GM12878 (cell line): ENCODE measurements at regions not wholly inside any gene's neighbourhood (a gene's known extent, or its start where the extent isn't known, plus 50 kb on each side); places are given as distances from the start of the nearest gene placed in this dataset.

Experiments used
- ATAC-seq: fragments of 200-7000 bp; cut with Tn5 transposase; 3 replicates; pipeline ENCODE4 v1.9.1; 2020; ENCODE audit warnings: mild to moderate bottlenecking, moderate library complexity
- BruUV-seq: library from RNA; stranded (reverse); fragments of 400-500 nt; replicated peaks from 2 replicates; lab custom pipeline; 2021; lab: Mats Ljungman, UMichigan
- CTCF ChIA-PET: fragments of 300-600 bp; sonication (Branson Sonifier 250); formaldehyde crosslinking; extraction: SDS; loops from one replicate; lab custom pipeline; 2021; ENCODE audit warnings: inconsistent platforms; lab: Yijun Ruan, JAX
- POLR2A ChIA-PET: fragments of 350-600 bp; formaldehyde crosslinking; extraction: SDS; loops from one replicate; lab custom pipeline; 2021; ENCODE audit warnings: inconsistent platforms; lab: Charles Lee
- RAD21 ChIA-PET: fragments of 300-600 bp; sonication (Branson Sonifier 250); formaldehyde crosslinking; loops from one replicate; lab custom pipeline; 2023; ENCODE audit warnings: antibody characterized with exemption; ENCODE audit not compliant: unreplicated experiment; lab: Charles Lee
- SMC1A ChIA-PET: fragments of 300-600 bp; sonication (Branson Sonifier 250); formaldehyde crosslinking; loops from one replicate; lab custom pipeline; 2023; ENCODE audit not compliant: unreplicated experiment, uncharacterized antibody; lab: Charles Lee
- DNase-seq: peaks from one replicate; pipeline ENCODE4 v3.0.0-alpha.2; 2011; ENCODE audit warnings: low read depth, low spot score
- FAIRE-seq: peaks from 3 replicates; lab custom pipeline; 2011; peaks lifted over from hg19 to GRCh38; lab: Jason Lieb, UNC
- H2AFZ ChIP-seq: 2 replicates; pipeline ENCODE4 v1.6.0; 2011; ENCODE audit warnings: low read depth, low read length, control low read depth; ENCODE audit not compliant: control insufficient read depth
- H3K27ac ChIP-seq: 2 replicates; pipeline ENCODE4 v1.5.1; 2011; ENCODE audit warnings: control low read depth; ENCODE audit not compliant: control insufficient read depth, insufficient read depth
- H3K27me3 ChIP-seq, 2 experiments: replicated peaks in 1 of 2; 2 replicates each; pipeline versions ENCODE4 v1.6.0 to v1.6.1; 2011; ENCODE audit warnings: low read length in 1 of 2; ENCODE audit not compliant: control insufficient read depth in 2 of 2, insufficient read depth in 2 of 2
- H3K36me3 ChIP-seq, 2 experiments: 2 replicates each; pipeline ENCODE4 v1.5.1; 2011; ENCODE audit warnings: low read length in 1 of 2; ENCODE audit not compliant: control insufficient read depth in 2 of 2, insufficient read depth in 2 of 2
- H3K4me1 ChIP-seq: 2 replicates; pipeline ENCODE4 v1.6.1; 2011; ENCODE audit warnings: mild to moderate bottlenecking, low read length, moderate library complexity, mixed read lengths; ENCODE audit not compliant: control insufficient read depth, insufficient read depth
- H3K4me2 ChIP-seq: 2 replicates; pipeline ENCODE4 v1.6.0; 2011; ENCODE audit warnings: control low read depth; ENCODE audit not compliant: control insufficient read depth, insufficient read depth
- H3K4me3 ChIP-seq: fragments of 200-600 bp; sonication (generic); 2 replicates; pipeline ENCODE4 v1.5.1; 2016
- H3K79me2 ChIP-seq: 2 replicates; pipeline ENCODE4 v1.6.0; 2011; ENCODE audit warnings: low read length; ENCODE audit not compliant: control insufficient read depth, insufficient read depth
- H3K9ac ChIP-seq: 2 replicates; pipeline ENCODE4 v1.8.0; 2011; ENCODE audit warnings: low read length, control low read depth, mixed read lengths; ENCODE audit not compliant: control insufficient read depth, insufficient read depth
- H3K9me3 ChIP-seq: replicated peaks from 3 replicates; pipeline ENCODE4 v1.5.1; 2011; ENCODE audit warnings: mild to moderate bottlenecking, low read length; ENCODE audit not compliant: control insufficient read depth, insufficient read depth
- H4K20me1 ChIP-seq: 2 replicates; pipeline ENCODE4 v1.6.0; 2011; ENCODE audit not compliant: control insufficient read depth, insufficient read depth
- BMI1 ChIP-seq: fragments of 450-650 bp; IDR thresholded peaks from 2 replicates; pipeline ENCODE4 v1.6.1; 2016; ENCODE audit warnings: mild to moderate bottlenecking, moderate library complexity, borderline replicate concordance
- CHD1 ChIP-seq: IDR thresholded peaks from 2 replicates; pipeline ENCODE4 v1.6.1; 2012; ENCODE audit warnings: low read depth, low read length, improper control_type of control experiment
- CHD4 ChIP-seq: fragments of 200-600 bp; sonication (generic); IDR thresholded peaks from 2 replicates; pipeline ENCODE4 v1.6.1; 2016; ENCODE audit warnings: mild to moderate bottlenecking
- CREB1 ChIP-seq: IDR thresholded peaks from 2 replicates; pipeline ENCODE4 v1.6.1; 2012; ENCODE audit warnings: low read depth, mild to moderate bottlenecking, inconsistent platforms
- FOXK2 ChIP-seq: fragments of 450-650 bp; IDR thresholded peaks from 2 replicates; pipeline ENCODE4 v1.6.1; 2017; ENCODE audit warnings: mild to moderate bottlenecking, moderate library complexity
- FOXM1 ChIP-seq: IDR thresholded peaks from 2 replicates; pipeline ENCODE4 v1.6.1; 2012; ENCODE audit warnings: low read depth, mild to moderate bottlenecking, inconsistent platforms, low read length, moderate library complexity
- MXI1 ChIP-seq: fragments of 150-350 bp; IDR thresholded peaks from 2 replicates; pipeline ENCODE4 v1.6.1; 2011; ENCODE audit warnings: low read depth, mild to moderate bottlenecking, inconsistent platforms, low read length, improper control_type of control experiment
- RAD51 ChIP-seq: fragments of 450-650 bp; IDR thresholded peaks from 2 replicates; pipeline ENCODE4 v1.6.1; 2016; ENCODE audit warnings: moderate library complexity, mild to moderate bottlenecking, inconsistent platforms
- RELA ChIP-seq: fragments of 450-650 bp; IDR thresholded peaks from 2 replicates; pipeline ENCODE4 v1.8.0; 2014; ENCODE audit warnings: borderline replicate concordance; ENCODE audit not compliant: partially characterized antibody
- SMAD1 ChIP-seq: fragments of 450-650 bp; IDR thresholded peaks from 2 replicates; pipeline ENCODE4 v1.6.1; 2018; ENCODE audit warnings: mild to moderate bottlenecking, low read depth; ENCODE audit not compliant: partially characterized antibody
- SUPT20H ChIP-seq: IDR thresholded peaks from 2 replicates; pipeline ENCODE4 v1.6.1; 2011; ENCODE audit warnings: low read depth, mild to moderate bottlenecking, low read length, moderate library complexity, borderline replicate concordance; ENCODE audit not compliant: control insufficient read depth
- WGBS: methylation state at CpG from one replicate; pipeline ENCODE4 v1.1.6; 2016; ENCODE audit warnings: low lambda C conversion rate; ENCODE audit not compliant: insufficient replicate concordance, insufficient coverage; ENCODE audit errors: missing lambda C conversion rate; 5-methylcytosine and 5-hydroxymethylcytosine counted together
- in situ Hi-C: fragments of 300-500 bp; cut with MboI; formaldehyde crosslinking; loops from 9 replicates; pipeline ENCODE4 v1.14.3; 2018; ENCODE audit warnings: mixed read lengths
- intact Hi-C: fragments of 100-400 bp; cut with micrococcal nuclease; formaldehyde crosslinking; loops from one replicate; pipeline ENCODE4 v1.14.2; 2022; ENCODE audit not compliant: unreplicated experiment
- TF ChIP-seq, protein P1 (sequence below): fragments of 450-650 bp; IDR thresholded peaks from 2 replicates; pipeline ENCODE4 v1.6.1; 2014; ENCODE audit warnings: mild to moderate bottlenecking
- TF ChIP-seq, protein P2 (sequence below), 3 experiments: IDR thresholded peaks in 2 of 3; conservative IDR thresholded peaks in 1 of 3; 2 replicates each; pipeline ENCODE4 v1.5.1; 2011; ENCODE audit warnings: low read depth in 3 of 3, low read length in 3 of 3, mild to moderate bottlenecking in 3 of 3, control low read depth in 2 of 3, moderate library complexity in 2 of 3, inconsistent platforms in 1 of 3, mixed read lengths in 1 of 3; ENCODE audit not compliant: control insufficient read depth in 2 of 3, insufficient read depth in 1 of 3; ENCODE audit errors: extremely low read depth in 1 of 3

DNA sequence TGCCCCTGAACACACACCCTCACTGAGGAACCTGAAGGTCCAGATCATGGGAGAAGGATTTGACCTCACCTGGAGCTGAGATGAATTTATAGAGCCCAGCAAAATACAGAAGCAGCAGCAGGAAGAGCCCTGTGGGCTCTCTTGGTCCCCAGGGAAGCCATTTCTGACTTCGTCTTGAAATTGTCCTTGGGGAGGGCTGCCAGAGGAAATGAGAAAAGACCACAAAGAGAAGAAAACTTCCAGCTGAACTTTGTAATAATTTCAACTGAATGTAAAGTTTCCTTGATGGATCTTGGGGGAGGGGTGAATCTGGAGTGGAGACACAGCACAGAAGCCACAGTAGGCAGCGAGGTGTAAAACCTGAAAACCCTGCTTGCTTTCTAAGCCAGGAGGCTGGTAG, 500.9 kb upstream of the NXPH2 start:
- RAD21 ChIA-PET: no interaction called here
- Histone ChIP-seq H3K27me3 (no peaks in the 10 kb centered on the region), H3K4me3 (no peak overlapping the region), H4K20me1 (no peaks in the 10 kb centered on the region), H3K9me3 (no peaks in the 10 kb centered on the region), H3K27ac (no peak overlapping the region), H3K36me3 (no peaks in the 10 kb centered on the region), H2AFZ (no peak overlapping the region), H3K9ac (no peak overlapping the region), H3K79me2 (no peaks in the 10 kb centered on the region), H3K4me1 (no peaks in the 10 kb centered on the region), H3K4me2 (no peak overlapping the region)
- intact Hi-C loops (no loop called here), in situ Hi-C loops (no loop called here)
- CTCF ChIA-PET: no interaction called here
- POLR2A ChIA-PET: no interaction called here
- TF ChIP-seq CREB1 (no peak), CHD1 (no peak), FOXM1 (no peak)
- SMC1A ChIA-PET: no interaction called here
- WGBS: 0% methylated on average over 2 of the region's 2 CpGs
- no peak for DNase-seq
- BruUV-seq: no TSS peak
- no peak for FAIRE-seq
- ATAC-seq: no peak

DNA sequence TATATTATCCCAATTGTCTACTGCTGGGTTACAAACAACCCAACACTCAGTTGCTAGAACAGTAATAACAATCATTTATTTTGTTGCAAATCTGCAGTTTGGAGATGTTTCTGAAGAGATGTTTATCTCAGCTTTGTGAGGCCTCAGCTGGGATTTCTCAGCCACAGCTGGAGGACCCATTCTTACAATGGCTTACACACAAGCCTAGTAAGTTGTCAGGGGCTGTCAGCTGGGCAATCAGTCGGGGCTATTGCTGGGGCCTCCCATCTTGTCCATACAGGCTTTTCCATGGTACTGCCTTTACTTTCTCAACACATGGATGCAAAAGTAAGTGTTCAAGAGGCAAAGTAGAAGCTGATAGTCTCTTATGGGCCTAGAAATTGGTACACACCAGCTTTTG, 491.7 kb upstream of the NXPH2 start:
- ChIA-PET POLR2A (no interaction called here), CTCF (no interaction called here), SMC1A (no interaction called here), RAD21 (no interaction called here)
- in situ Hi-C loops (no loop called here), intact Hi-C loops (loop anchor here (2.0 kb wide), 1 partner anchor 19 kb away; no protein-coding TSS in a partner anchor)
- Histone ChIP-seq H3K79me2 (no peaks in the 10 kb centered on the region), H3K4me3 (no peak overlapping the region), H3K27me3 (no peaks in the 10 kb centered on the region; a peak in 1 of 4 replicates), H3K4me1 (no peaks in the 10 kb centered on the region), H3K9ac (no peak overlapping the region), H4K20me1 (no peaks in the 10 kb centered on the region), H3K4me2 (no peak overlapping the region), H3K36me3 (no peaks in the 10 kb centered on the region), H3K9me3 (no peaks in the 10 kb centered on the region), H3K27ac (no peak overlapping the region), H2AFZ (no peak overlapping the region)
- no TSS peak for BruUV-seq
- no peak for FAIRE-seq
- ATAC-seq: no peak
- WGBS: 0% methylated on average over 1 of the region's 1 CpG
- DNase-seq: no peak
- no peak for TF ChIP-seq MXI1
- TF ChIP-seq SUPT20H: no peak
- TF ChIP-seq, protein P1, sequence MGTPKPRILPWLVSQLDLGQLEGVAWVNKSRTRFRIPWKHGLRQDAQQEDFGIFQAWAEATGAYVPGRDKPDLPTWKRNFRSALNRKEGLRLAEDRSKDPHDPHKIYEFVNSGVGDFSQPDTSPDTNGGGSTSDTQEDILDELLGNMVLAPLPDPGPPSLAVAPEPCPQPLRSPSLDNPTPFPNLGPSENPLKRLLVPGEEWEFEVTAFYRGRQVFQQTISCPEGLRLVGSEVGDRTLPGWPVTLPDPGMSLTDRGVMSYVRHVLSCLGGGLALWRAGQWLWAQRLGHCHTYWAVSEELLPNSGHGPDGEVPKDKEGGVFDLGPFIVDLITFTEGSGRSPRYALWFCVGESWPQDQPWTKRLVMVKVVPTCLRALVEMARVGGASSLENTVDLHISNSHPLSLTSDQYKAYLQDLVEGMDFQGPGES: no peak
- TF ChIP-seq RELA: no peak
- no peak for TF ChIP-seq BMI1
- no peak for TF ChIP-seq CHD4
- TF ChIP-seq FOXK2: no peak
- TF ChIP-seq, protein P2, sequence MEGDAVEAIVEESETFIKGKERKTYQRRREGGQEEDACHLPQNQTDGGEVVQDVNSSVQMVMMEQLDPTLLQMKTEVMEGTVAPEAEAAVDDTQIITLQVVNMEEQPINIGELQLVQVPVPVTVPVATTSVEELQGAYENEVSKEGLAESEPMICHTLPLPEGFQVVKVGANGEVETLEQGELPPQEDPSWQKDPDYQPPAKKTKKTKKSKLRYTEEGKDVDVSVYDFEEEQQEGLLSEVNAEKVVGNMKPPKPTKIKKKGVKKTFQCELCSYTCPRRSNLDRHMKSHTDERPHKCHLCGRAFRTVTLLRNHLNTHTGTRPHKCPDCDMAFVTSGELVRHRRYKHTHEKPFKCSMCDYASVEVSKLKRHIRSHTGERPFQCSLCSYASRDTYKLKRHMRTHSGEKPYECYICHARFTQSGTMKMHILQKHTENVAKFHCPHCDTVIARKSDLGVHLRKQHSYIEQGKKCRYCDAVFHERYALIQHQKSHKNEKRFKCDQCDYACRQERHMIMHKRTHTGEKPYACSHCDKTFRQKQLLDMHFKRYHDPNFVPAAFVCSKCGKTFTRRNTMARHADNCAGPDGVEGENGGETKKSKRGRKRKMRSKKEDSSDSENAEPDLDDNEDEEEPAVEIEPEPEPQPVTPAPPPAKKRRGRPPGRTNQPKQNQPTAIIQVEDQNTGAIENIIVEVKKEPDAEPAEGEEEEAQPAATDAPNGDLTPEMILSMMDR (IDR thresholded peaks at IDR 0.05 in 2 of 3, conservative IDR thresholded peaks at IDR 0.05 in 1 of 3; ENCODE audit: control insufficient read depth in 2 of 3, extremely low read depth in 1 of 3, insufficient read depth in 1 of 3, low read depth in 3 of 3, low read length in 3 of 3): no peak
- no peak for TF ChIP-seq RAD51
- no peak for TF ChIP-seq SMAD1
